CD4-positive, alpha-beta T cell treated with Interleukin-4 for 4 hours (primary cell): ENCODE measurements at regions not wholly inside any gene's neighbourhood (a gene's known extent, or its start where the extent isn't known, plus 50 kb on each side); places are given as distances from the start of the nearest gene placed in this dataset.

ENCODE experiments used
- DNase-seq: peaks from one replicate; pipeline ENCODE4 v3.0.0-alpha.2; 2020

DNA sequence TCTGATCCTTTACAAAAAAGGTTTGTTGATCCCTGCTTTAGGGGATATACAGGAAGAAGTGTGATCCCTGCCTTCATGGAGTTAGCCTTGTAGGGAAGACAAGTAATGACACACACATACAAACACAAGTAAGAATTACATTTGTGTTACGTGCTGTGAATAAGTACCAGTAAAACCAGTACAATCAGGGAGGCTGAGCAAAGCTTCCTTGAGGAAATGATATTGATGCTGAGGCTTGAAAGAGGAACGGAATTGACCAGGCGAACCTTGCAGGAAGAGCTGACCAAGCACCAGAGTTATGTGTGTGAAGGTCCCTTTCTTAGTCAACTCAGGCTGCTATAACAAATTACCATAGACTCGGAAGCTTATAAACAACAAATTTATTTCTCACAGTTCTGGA, 83.6 kb upstream of the CACUL1 start:
- DNase-seq: no peak

DNA sequence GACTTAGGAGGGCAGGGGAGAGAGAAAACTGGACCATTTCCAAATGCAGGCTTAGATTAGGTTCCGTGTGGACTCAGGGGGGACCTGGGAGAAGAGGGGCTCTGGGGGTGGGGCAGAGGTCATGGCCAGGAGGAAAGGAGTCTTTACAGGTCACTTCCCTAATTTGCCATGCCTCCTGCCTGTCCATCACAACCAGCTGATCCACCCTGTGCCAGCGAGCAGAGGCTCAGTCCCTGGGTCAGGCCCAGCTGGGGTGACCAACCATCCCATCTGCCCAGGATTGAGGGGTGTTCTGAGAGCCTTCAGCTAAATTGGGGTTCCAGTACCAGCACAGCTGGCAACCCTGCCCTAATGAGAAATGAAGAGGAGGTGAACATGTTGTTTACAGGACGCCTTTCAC, 84.6 kb upstream of the CACUL1 start:
- DNase-seq: no peak

DNA sequence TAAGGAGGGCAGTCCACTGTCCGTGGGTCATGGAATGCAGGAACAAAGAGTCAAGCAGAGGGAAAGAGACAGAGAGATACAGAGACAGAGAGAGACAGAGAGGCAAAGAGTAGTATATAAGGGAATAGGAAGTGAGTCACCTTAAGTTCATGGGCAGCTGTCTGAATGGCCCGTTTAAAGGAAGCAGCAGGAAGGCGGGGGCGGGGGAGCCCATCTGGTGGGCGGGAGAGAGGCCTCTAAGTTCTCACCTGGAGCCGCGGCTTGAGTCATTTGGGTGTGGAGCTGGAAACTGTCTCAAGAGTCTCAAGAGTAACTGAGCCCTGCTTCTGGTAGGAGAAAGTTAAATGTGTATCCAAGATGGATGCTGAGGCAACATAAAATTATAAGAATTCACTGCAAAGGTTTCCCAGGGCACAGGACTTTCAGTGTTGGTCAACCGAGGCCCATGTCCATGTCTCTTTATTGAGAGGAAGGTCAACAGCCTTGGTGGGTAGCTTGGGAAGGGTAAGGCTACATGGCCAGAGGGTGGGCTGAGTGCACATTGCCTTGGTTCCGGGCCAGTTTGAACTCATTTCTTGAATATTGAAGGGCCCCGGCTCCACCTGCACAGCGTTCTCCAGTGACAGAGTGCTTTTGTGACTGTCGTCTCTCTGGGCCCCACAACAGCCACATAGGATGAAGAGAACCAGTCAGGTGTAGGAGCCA, 85.5 kb upstream of the CACUL1 start:
- no peak for DNase-seq

DNA sequence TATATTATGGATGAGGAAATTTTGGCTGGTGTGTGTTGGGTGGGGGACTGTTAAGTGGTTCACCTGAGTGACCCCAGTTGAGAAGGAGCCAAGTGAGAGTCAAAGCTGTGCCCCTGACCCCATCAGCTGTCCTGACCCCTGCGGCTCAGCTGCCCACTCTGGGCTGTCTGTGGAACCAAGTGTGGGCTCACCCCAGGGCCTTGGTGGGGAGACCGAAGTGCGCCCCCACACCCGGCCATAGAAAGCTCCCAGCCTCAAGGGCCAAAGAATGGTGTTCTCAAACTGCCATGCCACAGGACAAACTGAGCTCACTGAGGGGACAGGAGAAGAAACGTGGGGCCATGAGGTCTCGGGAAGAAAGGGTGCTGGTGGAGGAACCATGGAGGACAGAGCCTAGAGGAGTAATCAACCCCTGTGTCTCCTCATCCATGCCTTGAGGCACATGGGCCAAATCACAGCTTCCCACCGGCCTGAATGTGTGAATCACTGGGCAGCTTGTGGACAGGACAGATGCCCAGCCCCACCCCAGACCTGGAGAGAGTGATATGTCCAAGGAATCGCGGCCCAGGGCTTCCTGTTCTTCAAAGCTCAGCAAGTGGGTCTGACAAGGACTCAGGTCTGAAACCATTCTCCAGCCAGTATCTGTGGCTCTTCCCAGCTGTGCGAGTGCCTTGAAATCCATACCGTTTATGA, 86.2 kb upstream of the CACUL1 start:
- DNase-seq: no peak

DNA sequence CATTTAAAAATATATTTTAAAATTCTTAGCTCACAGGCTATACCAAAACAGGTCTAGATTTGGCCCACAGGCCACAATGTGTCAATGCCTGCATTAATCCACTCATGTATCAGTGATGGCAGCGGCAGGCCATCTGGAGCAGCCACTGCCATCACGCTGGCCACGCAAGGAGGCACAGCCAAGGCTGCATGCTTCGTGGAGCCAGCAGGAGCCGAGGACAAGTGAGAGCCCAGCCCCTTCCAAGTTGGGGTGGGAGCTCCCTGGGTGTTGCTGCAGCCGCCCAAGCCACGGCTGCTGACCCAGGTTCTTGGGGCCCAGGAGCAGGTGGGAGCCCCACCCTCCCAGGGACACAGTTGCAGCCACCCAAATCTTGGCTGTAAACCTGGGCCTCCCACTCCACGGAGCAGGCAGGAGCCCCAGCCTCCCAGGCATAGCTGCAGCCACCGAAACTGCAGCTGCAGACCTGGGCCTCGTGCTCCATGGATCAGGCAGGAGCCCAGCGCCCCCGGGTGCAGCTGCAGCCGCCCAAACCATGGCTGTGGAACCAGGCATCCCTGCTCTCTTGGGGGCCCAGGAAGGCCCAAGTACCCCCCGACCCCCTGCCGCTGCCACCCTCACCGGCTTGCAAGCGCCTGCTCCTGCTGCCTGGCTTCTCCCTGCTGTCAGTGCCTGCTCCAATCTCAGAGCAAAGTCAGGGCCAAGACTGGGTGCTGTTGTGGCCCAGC, 87.3 kb upstream of the CACUL1 start:
- DNase-seq: no peak

DNA sequence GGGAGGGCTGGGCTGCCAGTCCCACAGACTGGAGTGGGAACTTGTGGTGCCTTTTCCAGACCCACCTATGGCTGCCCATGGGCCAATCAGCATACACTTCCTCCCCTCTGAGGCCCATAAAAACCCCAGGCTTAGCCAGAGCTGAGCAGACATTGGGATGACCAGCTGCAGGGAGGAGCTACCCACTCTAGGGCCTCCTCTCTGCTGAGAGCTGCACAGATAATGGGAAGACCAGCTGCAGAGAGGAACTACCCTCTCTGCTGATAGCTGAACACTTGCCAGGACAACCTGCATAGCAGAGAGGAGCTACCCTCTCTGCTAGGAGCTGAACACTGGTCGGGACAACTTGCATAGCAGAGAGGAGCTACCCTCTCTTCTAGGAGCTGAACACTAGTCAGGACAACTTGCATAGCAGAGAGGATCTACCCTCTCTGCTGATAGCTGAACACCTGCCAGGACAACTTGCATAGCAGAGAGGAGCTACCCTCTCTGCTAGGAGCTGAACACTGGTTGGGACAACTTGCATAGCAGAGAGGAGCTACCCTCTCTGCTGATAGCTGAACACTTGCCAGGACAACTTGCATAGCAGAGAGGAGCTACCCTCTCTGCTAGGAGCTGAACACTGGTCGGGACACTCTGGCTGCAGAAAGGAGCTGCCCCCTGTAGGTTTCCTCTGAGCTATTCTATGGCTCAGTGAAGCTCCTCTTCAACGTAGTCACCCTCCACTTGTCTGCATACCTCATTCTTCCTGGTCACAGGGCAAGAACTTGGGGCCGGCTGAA, 88.3 kb upstream of the CACUL1 start:
- DNase-seq: no peak

DNA sequence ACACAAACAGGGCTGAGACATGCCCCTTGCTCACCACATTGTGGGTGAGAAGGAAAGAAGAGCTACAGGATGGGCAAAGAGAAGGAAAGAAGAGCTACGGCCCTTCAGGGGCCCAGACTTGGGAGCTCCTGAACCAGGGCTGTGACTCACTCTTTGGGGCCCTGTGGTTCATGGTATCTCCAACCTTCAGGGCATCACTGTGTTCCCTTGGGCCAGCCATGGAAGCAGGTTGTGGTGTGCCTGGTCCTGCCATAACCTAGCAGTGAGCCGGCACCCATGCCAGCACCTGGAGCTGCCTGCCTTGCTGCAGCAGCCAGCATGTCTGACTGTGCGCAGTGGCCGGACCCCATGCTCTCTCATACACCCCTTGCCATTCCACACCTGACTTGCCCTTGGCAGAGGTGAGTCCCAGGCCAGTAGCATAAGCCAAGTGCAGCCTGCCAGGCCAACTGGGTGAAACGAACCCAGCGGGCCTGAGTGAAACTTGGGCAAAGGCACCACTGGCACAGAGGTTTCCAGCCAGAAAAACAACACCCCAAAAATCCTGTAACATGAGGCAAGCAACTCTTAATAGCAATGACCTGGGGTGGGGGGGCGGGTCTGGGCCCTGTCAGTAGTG, 89.0 kb upstream of the CACUL1 start:
- no peak for DNase-seq

DNA sequence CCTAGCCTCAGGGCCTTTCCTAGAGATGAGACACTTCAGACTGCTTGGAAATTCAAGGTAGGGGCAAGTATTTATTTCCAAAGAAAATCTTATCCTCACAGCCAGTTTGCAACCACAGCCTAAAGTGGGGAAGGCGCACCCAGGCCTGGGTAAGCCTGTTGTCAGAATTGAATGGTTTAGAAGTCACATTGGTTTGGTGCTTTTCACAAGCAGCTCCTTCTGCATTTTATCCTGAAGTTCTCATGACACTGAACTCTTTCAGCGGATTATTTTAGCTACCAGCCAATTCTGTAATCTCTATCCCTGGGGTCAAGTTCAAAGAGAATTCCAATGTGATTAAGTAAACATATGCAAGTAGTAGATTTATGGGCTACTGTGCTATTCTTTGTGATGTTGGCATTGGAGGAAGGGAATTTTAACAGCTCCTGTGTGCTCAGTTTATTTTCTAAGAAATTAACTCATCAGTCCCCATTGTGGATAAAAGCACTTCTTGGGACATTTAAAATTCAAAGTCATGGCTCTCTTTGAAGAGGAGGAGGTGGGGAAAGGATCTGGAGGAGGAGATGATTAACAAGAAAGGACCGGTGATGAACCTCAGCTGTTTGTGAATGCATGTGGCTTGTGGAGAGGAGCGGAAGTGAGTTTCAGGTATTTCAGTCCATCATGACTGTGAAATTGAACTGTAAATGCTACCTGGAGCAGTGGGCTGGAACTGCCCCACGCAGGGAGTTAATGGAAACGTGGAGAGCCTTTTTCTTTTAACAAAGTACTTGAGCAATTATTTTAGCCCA, 90.2 kb upstream of the CACUL1 start:
- DNase-seq: no peak

DNA sequence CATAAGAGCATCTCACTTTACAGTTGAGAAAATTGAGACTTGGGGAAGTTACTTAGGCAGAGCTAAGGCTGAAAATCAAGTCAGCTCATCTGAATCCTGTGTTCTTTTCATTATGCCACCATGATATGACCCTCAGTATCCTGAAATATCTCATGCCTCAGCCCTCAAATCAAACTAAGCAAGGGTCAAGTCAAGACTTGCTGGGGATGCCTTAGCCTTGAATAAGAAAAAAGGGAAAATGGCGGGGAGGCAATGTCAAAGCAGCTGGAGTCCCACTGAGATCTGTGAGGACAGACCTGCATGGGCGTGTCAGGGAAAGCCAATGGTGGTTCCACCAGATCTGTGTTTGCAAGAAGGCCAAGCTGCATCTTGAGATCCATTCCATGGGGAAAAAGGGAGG, 91.0 kb upstream of the CACUL1 start:
- no peak for DNase-seq

DNA sequence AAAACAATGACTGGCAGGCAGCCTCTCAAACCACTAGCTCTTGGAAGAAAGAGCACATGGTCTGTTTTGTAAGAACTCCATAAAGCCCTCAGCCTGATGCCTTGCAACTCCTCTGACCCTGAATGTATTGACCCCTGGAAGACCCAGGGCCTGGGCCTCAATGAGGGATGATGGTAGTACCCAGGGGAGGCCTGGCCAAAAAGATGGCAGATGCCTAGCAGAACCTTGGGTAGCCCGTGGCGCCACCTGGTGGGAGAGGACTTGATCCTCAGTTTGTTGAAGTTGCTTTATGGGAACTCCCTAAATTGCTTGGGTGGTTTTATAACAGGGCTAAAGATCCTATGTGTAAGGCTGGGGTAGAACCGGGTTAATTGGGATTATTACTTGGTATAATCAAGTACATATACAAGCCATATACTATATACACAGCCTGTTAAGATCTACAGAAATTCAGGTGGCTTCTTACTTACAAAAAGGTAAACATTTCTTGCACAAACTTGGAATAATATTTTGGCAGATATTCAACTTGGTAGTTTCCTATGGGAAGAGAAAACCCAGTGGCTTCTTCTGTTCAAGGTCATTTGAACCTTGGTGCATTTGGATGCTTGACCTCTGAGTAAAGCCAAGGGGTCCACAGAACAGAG, 95.8 kb upstream of the CACUL1 start:
- peak; percentile 28 for DNase-seq

DNA sequence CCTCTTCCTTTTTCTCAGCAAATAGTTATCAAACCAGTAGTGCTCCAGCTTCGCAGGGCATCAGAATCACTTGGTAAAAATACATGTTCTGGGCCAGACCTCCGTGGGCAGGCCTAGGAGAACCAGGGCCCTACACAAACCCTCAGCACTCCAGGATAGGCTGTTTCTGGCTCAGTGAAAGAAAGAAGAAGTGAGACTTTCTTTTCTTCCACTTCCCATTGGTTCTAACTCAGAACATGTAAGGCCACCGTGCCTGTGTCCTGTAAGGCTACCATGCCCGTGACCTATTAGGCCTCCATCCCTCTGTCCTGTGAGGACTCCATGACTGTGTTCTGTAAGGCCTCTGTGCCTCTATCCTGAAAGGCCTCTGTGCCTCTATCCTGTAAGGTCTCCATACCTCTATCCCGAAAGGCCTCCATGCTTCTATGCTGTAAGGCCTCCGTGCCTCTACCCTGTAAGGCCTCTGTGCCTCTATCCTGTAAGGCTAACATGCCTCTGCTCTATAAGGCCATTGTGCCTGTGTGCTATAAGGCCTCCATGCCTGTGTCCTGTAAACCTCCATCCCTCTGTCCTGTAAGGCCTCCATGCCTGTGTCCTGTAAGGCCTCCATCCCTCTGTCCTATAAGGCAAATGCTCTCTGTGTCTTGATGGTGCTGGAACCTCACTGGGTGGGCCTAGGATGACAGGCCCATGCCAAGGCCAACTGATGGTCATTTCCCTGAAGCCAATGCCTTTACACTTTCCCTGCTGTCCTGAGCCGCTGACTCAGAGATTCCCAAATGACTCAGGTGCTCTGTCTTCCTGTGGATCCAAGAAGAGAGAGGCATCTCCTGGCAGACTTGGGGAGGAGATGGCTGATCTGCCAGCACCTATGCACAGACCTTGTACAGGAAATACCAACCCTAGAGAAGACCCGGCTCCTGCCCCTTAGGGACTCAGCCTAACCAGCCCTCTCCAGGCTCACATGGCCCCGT, 96.6 kb upstream of the CACUL1 start:
- DNase-seq: no peak

DNA sequence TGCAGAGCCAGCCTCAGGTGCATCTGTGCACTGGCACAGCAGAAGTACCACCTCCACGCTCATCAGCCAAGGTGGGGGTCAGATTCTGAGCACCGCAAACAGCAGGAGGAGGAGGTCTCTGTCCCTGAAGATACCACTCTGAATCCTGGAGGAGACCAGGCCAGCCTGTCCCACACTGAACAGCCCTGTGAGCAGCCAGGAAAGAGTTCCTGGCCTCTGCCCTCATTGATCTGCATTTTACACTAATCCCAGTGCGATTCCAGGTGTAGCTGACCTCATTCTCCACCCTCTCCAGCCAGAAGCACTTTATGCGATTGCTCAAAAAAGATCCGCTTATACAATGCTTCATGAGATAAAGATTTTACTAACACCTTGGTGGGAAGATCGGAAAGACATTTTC, 99.1 kb upstream of the CACUL1 start:
- no peak for DNase-seq

DNA sequence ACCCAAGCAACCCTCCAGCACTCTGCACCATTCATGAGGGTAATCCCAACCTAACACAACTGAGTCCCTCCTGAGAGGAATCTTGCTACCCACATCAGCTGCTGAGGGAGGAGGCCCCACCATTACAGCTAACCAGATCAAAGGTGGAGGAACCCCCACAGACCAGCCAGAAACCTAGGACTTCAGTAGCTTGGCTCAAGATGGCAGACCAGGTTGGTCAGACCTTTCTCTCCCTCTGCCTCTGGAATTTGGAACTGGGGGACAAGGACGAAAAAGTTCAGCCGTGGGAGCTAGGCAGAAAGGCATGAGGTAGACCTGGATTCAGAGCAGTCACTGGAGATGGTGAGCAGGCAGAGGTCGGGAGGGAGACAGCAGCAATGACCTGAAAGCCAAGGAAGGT, 101.3 kb upstream of the CACUL1 start:
- no peak for DNase-seq

DNA sequence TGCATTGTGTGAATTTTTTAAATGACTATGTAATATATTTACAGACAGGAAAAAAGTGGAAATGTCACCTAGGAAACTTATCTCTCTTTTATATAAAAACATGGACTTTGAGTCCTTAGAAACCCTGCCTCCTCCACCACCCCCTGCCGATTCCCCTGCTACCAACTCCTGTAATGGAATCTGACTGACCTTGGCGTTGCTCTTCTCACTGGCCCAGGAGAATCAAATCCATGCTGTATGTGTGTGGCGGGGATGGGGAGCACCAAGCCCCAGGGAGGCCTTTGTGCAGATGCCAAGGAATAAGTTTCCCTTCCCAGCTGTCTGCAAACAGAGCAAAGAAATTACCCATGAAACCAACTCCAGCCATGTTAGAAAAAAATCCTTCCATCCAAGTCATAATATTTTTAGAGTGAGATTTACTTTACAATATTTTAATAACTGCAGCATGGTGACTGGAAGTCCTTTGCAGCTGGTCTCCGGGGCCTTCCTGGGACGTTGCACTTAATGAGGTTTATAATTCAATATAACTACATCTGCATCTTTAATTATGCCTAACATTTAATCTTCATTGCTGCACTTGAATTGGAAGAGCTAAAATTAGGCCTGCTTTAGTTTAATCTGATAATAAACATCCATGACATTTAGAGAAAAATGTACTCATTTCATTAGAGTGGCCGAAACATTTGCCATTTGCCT, 111.4 kb upstream of the CACUL1 start:
- no peak for DNase-seq

DNA sequence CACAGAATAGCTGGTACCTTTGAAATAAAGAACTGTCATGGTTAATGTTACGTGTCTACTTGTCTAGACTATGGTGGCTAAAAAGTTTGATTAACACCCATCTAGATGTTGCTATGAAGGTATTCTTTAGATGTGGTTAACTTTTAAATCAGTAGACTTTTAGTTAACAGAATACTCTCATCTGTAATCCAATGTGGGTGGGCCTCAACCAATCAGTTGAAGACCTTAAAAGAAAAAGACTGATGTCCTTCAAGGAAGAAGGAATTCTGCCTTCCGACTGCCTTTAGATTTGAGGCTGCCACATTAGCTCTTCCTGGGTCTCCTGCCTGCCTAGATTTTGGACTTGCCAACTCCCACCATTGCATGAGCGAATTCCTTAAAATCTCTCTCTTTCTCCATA, 113.0 kb upstream of the CACUL1 start:
- no peak for DNase-seq

DNA sequence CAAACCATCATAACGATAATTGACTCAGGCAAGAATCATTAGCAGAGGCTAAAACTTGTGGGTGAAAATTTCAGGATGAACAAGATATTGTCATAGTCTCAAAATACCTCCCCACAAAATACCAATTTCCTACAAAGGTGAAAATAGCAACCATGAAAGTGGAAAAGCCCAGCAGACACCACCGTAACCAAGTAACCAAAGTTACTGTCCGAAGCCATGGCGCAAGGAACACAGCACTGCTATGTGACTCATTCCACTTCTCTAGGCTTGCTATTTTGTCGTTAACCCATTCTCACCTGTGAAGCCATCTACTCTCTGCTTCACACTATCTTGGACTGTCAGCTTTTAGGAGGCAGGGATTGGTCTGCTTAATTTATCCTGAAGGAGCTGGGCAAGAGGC, 113.8 kb upstream of the CACUL1 start:
- DNase-seq: no peak

DNA sequence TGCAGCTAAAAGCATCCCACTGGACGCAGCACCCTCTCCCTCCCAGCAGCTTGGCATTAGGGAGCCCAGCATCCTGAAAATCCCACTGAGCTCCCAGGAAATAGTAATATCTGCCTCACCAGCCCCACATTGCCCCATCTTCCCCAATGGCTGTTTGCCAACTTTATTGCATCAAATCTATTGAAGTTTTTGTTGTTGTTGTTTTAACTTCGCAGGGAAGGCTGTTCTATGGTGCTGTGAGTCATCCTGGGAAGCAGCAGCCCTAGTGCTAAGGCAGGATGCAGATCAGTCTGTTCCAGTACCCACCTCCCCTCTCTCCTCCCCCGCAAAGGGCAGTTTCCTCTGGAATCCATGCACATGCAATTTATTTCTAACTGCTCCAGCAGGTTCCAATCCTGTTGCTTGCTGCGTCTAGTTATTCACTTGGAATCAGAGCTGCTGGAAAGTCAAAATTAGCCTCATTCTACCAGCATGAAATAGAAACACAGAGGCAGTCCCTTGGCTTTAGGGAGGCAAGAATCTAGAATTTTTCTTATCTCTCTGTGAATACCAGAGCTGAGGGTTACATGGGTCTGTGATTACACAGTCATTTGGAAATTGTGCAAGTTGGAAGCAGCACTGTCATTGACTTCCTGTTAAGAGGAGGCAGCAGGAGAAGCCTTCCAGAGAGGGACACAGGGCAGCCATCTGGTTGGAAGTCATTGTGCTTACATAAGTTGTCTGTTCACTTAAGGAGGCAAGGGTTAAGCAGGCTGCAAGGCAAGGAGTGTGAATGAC, 115.9 kb upstream of the CACUL1 start:
- DNase-seq: no peak

DNA sequence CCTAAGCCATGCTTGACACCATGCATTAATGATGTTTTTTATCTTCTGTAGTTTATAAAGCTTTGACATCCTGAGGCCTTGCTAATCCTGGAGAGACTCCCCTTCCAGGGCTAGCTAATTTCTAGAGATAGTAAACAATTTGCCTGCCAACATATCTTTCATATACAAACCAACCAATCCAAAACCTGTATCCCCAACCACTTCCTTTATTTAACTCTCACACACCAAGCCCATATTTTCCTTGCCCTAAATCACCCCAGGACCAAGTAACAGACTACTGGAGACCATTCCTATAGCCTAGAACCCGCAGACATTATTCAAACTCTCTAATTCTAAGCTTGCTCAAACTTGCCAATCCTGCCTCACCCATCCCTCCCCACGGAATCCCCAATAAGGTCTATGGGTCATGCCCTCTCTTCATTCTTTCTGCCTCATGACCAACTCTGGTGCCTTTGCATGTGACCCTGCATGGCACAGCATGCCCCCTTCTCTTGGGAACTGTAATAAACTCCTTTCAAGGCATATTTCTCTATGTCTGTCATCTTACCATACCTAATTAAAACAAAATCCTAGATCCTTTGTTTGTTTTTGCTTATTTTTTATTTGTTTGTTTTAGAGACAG, 116.6 kb upstream of the CACUL1 start:
- no peak for DNase-seq
